PC-3 (cell line): ENCODE measurements at regions not wholly inside any gene's neighbourhood (a gene's known extent, or its start where the extent isn't known, plus 50 kb on each side); places are given as distances from the start of the nearest gene placed in this dataset.
"Not testable (repeated sequence)": the region's sequence is repeated elsewhere in the genome, so short reads cannot be mapped to it uniquely, and the experiment has no call there.

ENCODE experiments used
- CTCF ChIP-seq: fragments of 300-600 bp; sonication (generic); conservative IDR thresholded peaks from 2 replicates; pipeline ENCODE4 v1.5.1; 2017; ENCODE audit warnings: antibody characterized with exemption, low read depth, mild to moderate bottlenecking, low read length
- EZH2 ChIP-seq: fragments of 300-600 bp; sonication (generic); IDR thresholded peaks from one replicate; pipeline ENCODE4 v1.6.1; 2017; ENCODE audit warnings: antibody characterized with exemption, mild to moderate bottlenecking, low read length; ENCODE audit not compliant: unreplicated experiment
- EZH2phosphoT487 ChIP-seq: fragments of 300-600 bp; sonication (generic); IDR thresholded peaks from 2 replicates; pipeline ENCODE4 v1.6.1; 2018; ENCODE audit warnings: mild to moderate bottlenecking, antibody characterized with exemption, low read length, borderline replicate concordance

DNA sequence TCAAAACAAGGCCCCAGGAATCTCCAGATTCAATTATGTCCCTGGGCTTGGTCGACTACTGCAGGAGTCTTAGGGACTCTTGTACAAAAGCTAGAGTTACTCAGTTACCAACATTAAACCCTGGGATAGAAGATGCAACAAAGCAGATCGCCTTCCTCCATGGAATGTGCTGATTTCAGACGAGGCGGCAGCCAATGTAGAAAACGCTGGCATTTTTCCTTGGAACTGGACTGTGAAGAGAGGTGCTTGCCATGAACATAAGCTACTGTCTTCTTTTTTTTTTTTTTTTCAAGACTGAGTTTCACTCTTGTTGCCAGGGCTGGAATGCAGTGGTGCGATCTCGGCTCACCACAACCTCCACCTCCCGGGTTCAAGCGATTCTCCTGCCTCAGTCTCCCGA is 76.9 kb upstream of the ENPEP start:
- TF ChIP-seq CTCF, EZH2phosphoT487, EZH2: not testable (repeated sequence)
